ENCODE measurements at regions not wholly inside any gene's neighbourhood (a gene's known extent, or its start where the extent isn't known, plus 50 kb on each side); places are given as distances from the start of the nearest gene placed in this dataset.

- Histone ChIP-seq H3K79me2 (ENCODE audit: insufficient read depth, low read length) (no peaks in the 10 kb centered on the region), H3K4me2 (ENCODE audit: insufficient read depth, low read length) (no peak overlapping the region), H4K20me1 (ENCODE audit: insufficient read depth, low read length) (no peaks in the 10 kb centered on the region), H3K9me3 (ENCODE audit: insufficient read depth, low read length, severe bottlenecking) (no peaks in the 10 kb centered on the region), H3K9ac (ENCODE audit: low read depth, low read length) (no peak overlapping the region), H3K27ac (ENCODE audit: low read length) (no peak overlapping the region), H3K4me1 (ENCODE audit: insufficient read depth, low read length) (no peaks in the 10 kb centered on the region), H3K4me3 (ENCODE audit: low read depth in 1 of 2, low read length in 2 of 2) (no peak overlapping the region), H3K27me3 (ENCODE audit: insufficient read depth, low read length, poor library complexity) (no peaks in the 10 kb centered on the region), H3K36me3 (ENCODE audit: insufficient read depth, low read length) (no peaks in the 10 kb centered on the region), H2AFZ (ENCODE audit: low read depth, low read length) (no peak overlapping the region)
- TF ChIP-seq EZH2 (IDR thresholded peaks at IDR 0.05; ENCODE audit: borderline replicate concordance, low read depth, low read length, severe bottlenecking): no peak
- TF ChIP-seq CTCF (IDR thresholded peaks at IDR 0.05; ENCODE audit: borderline replicate concordance, extremely low read depth, low read length, poor library complexity, severe bottlenecking): no peak
- ATAC-seq (ENCODE audit: insufficient read depth, low read depth): no peak
- no peak for DNase-seq
These were observed 133.6 kb downstream of the P2RY1 start for GRCh38 chr3:152968388-152969024.

GRCh38 chr3:152969557-152970300 lies 134.8 kb downstream of the P2RY1 start:
- H3K27me3 ChIP-seq (ENCODE audit: insufficient read depth, low read length, poor library complexity): no peaks in the 10 kb centered on the region
- no peaks in the 10 kb centered on the region for H3K79me2 ChIP-seq (ENCODE audit: insufficient read depth, low read length)
- no peak overlapping the region for H3K4me2 ChIP-seq (ENCODE audit: insufficient read depth, low read length)
- H4K20me1 ChIP-seq (ENCODE audit: insufficient read depth, low read length): no peaks in the 10 kb centered on the region
- H3K4me1 ChIP-seq (ENCODE audit: insufficient read depth, low read length): no peaks in the 10 kb centered on the region
- TF ChIP-seq EZH2 (IDR thresholded peaks at IDR 0.05; ENCODE audit: borderline replicate concordance, low read depth, low read length, severe bottlenecking): no peak
- TF ChIP-seq CTCF (IDR thresholded peaks at IDR 0.05; ENCODE audit: borderline replicate concordance, extremely low read depth, low read length, poor library complexity, severe bottlenecking): no peak
- no peak overlapping the region for H3K4me3 ChIP-seq (ENCODE audit: low read depth in 1 of 2, low read length in 2 of 2)
- DNase-seq (no peak), ATAC-seq (ENCODE audit: insufficient read depth, low read depth) (no peak)
- no peaks in the 10 kb centered on the region for H3K9me3 ChIP-seq (ENCODE audit: insufficient read depth, low read length, severe bottlenecking)
- no peak overlapping the region for H3K9ac ChIP-seq (ENCODE audit: low read depth, low read length)
- H3K27ac ChIP-seq (ENCODE audit: low read length): no peak overlapping the region
- H2AFZ ChIP-seq (ENCODE audit: low read depth, low read length): no peak overlapping the region
- no peaks in the 10 kb centered on the region for H3K36me3 ChIP-seq (ENCODE audit: insufficient read depth, low read length)

GRCh38 chr3:152970851-152971250 lies 135.9 kb downstream of the P2RY1 start:
- Histone ChIP-seq H3K27me3 (ENCODE audit: insufficient read depth, low read length, poor library complexity) (no peaks in the 10 kb centered on the region), H3K36me3 (ENCODE audit: insufficient read depth, low read length) (no peaks in the 10 kb centered on the region), H3K9ac (ENCODE audit: low read depth, low read length) (no peak overlapping the region), H3K79me2 (ENCODE audit: insufficient read depth, low read length) (no peaks in the 10 kb centered on the region), H3K4me2 (ENCODE audit: insufficient read depth, low read length) (no peak overlapping the region), H3K4me3 (ENCODE audit: low read depth in 1 of 2, low read length in 2 of 2) (no peak overlapping the region), H3K9me3 (ENCODE audit: insufficient read depth, low read length, severe bottlenecking) (no peaks in the 10 kb centered on the region), H3K4me1 (ENCODE audit: insufficient read depth, low read length) (no peaks in the 10 kb centered on the region), H4K20me1 (ENCODE audit: insufficient read depth, low read length) (no peaks in the 10 kb centered on the region), H2AFZ (ENCODE audit: low read depth, low read length) (no peak overlapping the region), H3K27ac (ENCODE audit: low read length) (no peak overlapping the region)
- no peak for TF ChIP-seq EZH2 (IDR thresholded peaks at IDR 0.05; ENCODE audit: borderline replicate concordance, low read depth, low read length, severe bottlenecking)
- TF ChIP-seq CTCF (IDR thresholded peaks at IDR 0.05; ENCODE audit: borderline replicate concordance, extremely low read depth, low read length, poor library complexity, severe bottlenecking): no peak
- ATAC-seq (ENCODE audit: insufficient read depth, low read depth): no peak
- DNase-seq: no peak
